ENCODE measurements at regions not wholly inside any gene's neighbourhood (a gene's known extent, or its start where the extent isn't known, plus 50 kb on each side); places are given as distances from the start of the nearest gene placed in this dataset.

- no peak overlapping the region for H2AFZ ChIP-seq (ENCODE audit: low read depth, low read length, severe bottlenecking)
Measured at GRCh38 chr17:54608634-54609155, 292.0 kb upstream of the TOM1L1 start.

GRCh38 chr17:54620399-54620978 is 280.2 kb upstream of the TOM1L1 start:
- Histone ChIP-seq H3F3A (ENCODE audit: insufficient read depth) (no peaks in the 10 kb centered on the region), H3K27ac (ENCODE audit: low read depth, low read length) (no peak overlapping the region), H3K36me3 (ENCODE audit: low read length) (no peaks in the 10 kb centered on the region), H3K27me3 (ENCODE audit: low read length) (no peaks in the 10 kb centered on the region), H3K9me3 (ENCODE audit: insufficient read depth, low read length) (no peaks in the 10 kb centered on the region), H2AFZ (ENCODE audit: low read depth, low read length, severe bottlenecking) (no peak overlapping the region), H3K79me2 (ENCODE audit: insufficient read depth, low read length) (no peaks in the 10 kb centered on the region), H3K4me3 (ENCODE audit: insufficient read depth, low read length, poor library complexity, severe bottlenecking) (no peak overlapping the region), H4K20me1 (ENCODE audit: low read depth, low read length) (no peaks in the 10 kb centered on the region), H3K9ac (ENCODE audit: low read length) (no peak overlapping the region), H3K4me2 (ENCODE audit: low read depth, low read length, poor library complexity, severe bottlenecking) (no peak overlapping the region), H3K9me2 (replicated peaks; ENCODE audit: insufficient read depth, low read length) (no peaks in the 10 kb centered on the region)
- TF ChIP-seq CTCF (IDR thresholded peaks at IDR 0.05; ENCODE audit: insufficient read depth, low read length, poor library complexity, severe bottlenecking) (no peak), EZH2phosphoT487 (conservative IDR thresholded peaks at IDR 0.05; ENCODE audit: low read length) (no peak)

More at GRCh38 chr17:54608634-54609155, 292.0 kb upstream of the TOM1L1 start:
- Histone ChIP-seq H3K79me2 (ENCODE audit: insufficient read depth, low read length) (no peaks in the 10 kb centered on the region), H3F3A (ENCODE audit: insufficient read depth) (no peaks in the 10 kb centered on the region), H4K20me1 (ENCODE audit: low read depth, low read length) (no peaks in the 10 kb centered on the region), H3K9ac (ENCODE audit: low read length) (no peak overlapping the region), H3K27ac (ENCODE audit: low read depth, low read length) (no peak overlapping the region), H3K4me3 (ENCODE audit: insufficient read depth, low read length, poor library complexity, severe bottlenecking) (no peak overlapping the region), H3K4me2 (ENCODE audit: low read depth, low read length, poor library complexity, severe bottlenecking) (no peak overlapping the region), H3K9me3 (ENCODE audit: insufficient read depth, low read length) (no peaks in the 10 kb centered on the region), H3K36me3 (ENCODE audit: low read length) (no peaks in the 10 kb centered on the region), H3K9me2 (replicated peaks; ENCODE audit: insufficient read depth, low read length) (no peaks in the 10 kb centered on the region), H3K27me3 (ENCODE audit: low read length) (no peaks in the 10 kb centered on the region)
- TF ChIP-seq EZH2phosphoT487 (conservative IDR thresholded peaks at IDR 0.05; ENCODE audit: low read length) (no peak), CTCF (IDR thresholded peaks at IDR 0.05; ENCODE audit: insufficient read depth, low read length, poor library complexity, severe bottlenecking) (no peak)

GRCh38 chr17:54623746-54624145 is 276.9 kb upstream of the TOM1L1 start:
- Histone ChIP-seq H3K36me3 (ENCODE audit: low read length) (no peaks in the 10 kb centered on the region), H3K9me2 (replicated peaks; ENCODE audit: insufficient read depth, low read length) (no peaks in the 10 kb centered on the region), H2AFZ (ENCODE audit: low read depth, low read length, severe bottlenecking) (no peak overlapping the region), H3K27me3 (ENCODE audit: low read length) (no peaks in the 10 kb centered on the region), H3K4me2 (ENCODE audit: low read depth, low read length, poor library complexity, severe bottlenecking) (no peak overlapping the region), H3K27ac (ENCODE audit: low read depth, low read length) (no peak overlapping the region), H3K79me2 (ENCODE audit: insufficient read depth, low read length) (no peaks in the 10 kb centered on the region), H4K20me1 (ENCODE audit: low read depth, low read length) (no peaks in the 10 kb centered on the region), H3K9ac (ENCODE audit: low read length) (no peak overlapping the region), H3K9me3 (ENCODE audit: insufficient read depth, low read length) (no peaks in the 10 kb centered on the region), H3F3A (ENCODE audit: insufficient read depth) (no peaks in the 10 kb centered on the region), H3K4me3 (ENCODE audit: insufficient read depth, low read length, poor library complexity, severe bottlenecking) (no peak overlapping the region)
- no peak for TF ChIP-seq EZH2phosphoT487 (conservative IDR thresholded peaks at IDR 0.05; ENCODE audit: low read length)
- TF ChIP-seq CTCF (IDR thresholded peaks at IDR 0.05; ENCODE audit: insufficient read depth, low read length, poor library complexity, severe bottlenecking) = no peak
